ENCODE measurements at regions not wholly inside any gene's neighbourhood (a gene's known extent, or its start where the extent isn't known, plus 50 kb on each side); places are given as distances from the start of the nearest gene placed in this dataset.

DNA sequence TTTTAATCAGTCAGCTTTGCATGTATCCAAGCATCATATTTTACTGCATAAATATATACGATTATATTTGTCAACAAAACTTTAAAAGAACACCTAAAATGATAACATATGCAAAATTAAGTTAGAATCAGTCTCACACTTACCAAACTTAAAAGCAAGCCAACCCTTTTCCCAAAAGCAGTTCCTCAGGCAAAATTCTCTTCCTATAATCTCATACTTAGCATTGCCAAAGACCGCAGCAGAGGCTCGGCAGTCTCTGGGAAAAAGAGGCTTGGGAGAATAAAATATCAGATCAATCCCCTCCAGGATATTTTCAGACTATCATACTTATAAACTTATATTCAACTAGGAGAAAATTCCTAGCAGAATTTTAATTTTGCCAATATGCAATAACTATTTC lies 93.2 kb upstream of the RGS18 start:
- Histone ChIP-seq H3K27ac (ENCODE audit: insufficient read depth in 1 of 2, low read depth in 1 of 2, low read length in 2 of 2, poor library complexity in 1 of 2, severe bottlenecking in 2 of 2) (no peak overlapping the region), H3K36me3 (ENCODE audit: control insufficient read depth in 4 of 4, insufficient read depth in 4 of 4, low read length in 3 of 4) (no peaks in the 10 kb centered on the region), H3K4me3 (ENCODE audit: control insufficient read depth in 1 of 7, extremely low read depth in 1 of 7, insufficient read depth in 4 of 7, low read depth in 2 of 7, low read length in 6 of 7) (no peak overlapping the region), H3K27me3 (replicated peaks in 2 of 5; ENCODE audit: control insufficient read depth in 4 of 5, insufficient read depth in 5 of 5, low read length in 4 of 5) (no peaks in the 10 kb centered on the region), H3K4me1 (ENCODE audit: control extremely low read depth in 1 of 4, control insufficient read depth in 4 of 4, insufficient read depth in 4 of 4, low read length in 3 of 4) (peaks cover 0 to 12% (median 1%) of the 10 kb centered on the region in 4 experiments), H3K9me3 (ENCODE audit: control extremely low read depth in 1 of 5, control insufficient read depth in 4 of 5, insufficient read depth in 2 of 5, low read depth in 1 of 5, low read length in 4 of 5) (no peaks in the 10 kb centered on the region)
- WGBS (ENCODE audit: insufficient coverage): no CpG with 5 or more reads among the region's 3 CpGs
- CTCF ChIA-PET: no interaction called here
- no peak for DNase-seq
- POLR2A ChIA-PET: interaction anchor here (0.6 kb wide), 1 partner anchor 122 kb away, joined by 3 read pairs; no protein-coding TSS in a partner anchor

DNA sequence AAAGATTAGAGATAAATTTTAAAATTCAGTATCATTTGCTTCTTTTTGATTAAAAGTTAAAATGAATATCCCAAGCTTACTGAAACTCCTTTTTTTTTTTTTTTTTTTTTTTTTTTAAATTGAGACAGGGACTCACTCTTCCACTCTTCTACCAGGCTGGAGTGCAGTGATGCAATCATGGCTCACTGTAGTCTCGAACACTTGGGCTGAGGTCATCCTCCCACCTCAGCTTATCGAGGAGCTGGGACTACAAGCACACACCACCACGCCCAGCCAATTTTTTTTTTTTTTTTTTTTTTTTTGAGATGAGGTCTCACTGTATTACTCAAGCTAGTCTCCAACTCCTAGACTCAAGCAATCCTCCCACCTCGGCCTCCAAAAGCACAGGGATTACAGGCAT lies 92.1 kb upstream of the RGS18 start:
- CTCF ChIA-PET: interaction anchor here (0.7 kb wide), 1 partner anchor 10 kb away, joined by 3 read pairs; no protein-coding TSS in a partner anchor

DNA sequence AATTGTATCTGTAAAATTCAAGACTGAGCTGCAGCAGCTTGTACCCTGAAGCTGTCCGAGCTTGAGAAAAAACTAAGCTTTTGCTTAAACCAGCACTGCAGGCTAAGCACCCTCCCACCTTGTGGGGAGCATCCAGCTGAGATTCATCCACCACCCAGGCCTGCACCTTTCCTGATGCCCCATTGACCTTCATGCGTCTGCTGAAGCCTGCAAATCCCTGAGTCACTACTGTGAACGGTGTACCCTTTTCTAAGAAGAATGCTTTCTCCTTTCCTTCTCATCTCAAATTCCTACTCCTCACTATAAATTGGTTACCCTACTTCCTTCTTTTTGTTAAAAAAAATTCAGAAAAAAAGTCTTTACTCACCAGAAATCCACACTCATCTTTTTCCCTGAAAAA lies 90.9 kb upstream of the RGS18 start:
- no peaks in the 10 kb centered on the region for H3K27me3 ChIP-seq (replicated peaks in 2 of 5; ENCODE audit: control insufficient read depth in 4 of 5, insufficient read depth in 5 of 5, low read length in 4 of 5)
- no peak overlapping the region for H3K27ac ChIP-seq (ENCODE audit: insufficient read depth in 1 of 2, low read depth in 1 of 2, low read length in 2 of 2, poor library complexity in 1 of 2, severe bottlenecking in 2 of 2)
- H3K9me3 ChIP-seq (ENCODE audit: control extremely low read depth in 1 of 5, control insufficient read depth in 4 of 5, insufficient read depth in 2 of 5, low read depth in 1 of 5, low read length in 4 of 5): no peaks in the 10 kb centered on the region
- 71% methylated on average over 2 of the region's 3 CpGs for WGBS (ENCODE audit: insufficient coverage)
- ChIA-PET POLR2A (no interaction called here), CTCF (no interaction called here)
- no peaks in the 10 kb centered on the region for H3K36me3 ChIP-seq (ENCODE audit: control insufficient read depth in 4 of 4, insufficient read depth in 4 of 4, low read length in 3 of 4)
- no peak overlapping the region for H3K4me3 ChIP-seq (ENCODE audit: control insufficient read depth in 1 of 7, extremely low read depth in 1 of 7, insufficient read depth in 4 of 7, low read depth in 2 of 7, low read length in 6 of 7)
- peaks cover 0 to 16% (median 1%) of the 10 kb centered on the region in 4 experiments for H3K4me1 ChIP-seq (ENCODE audit: control extremely low read depth in 1 of 4, control insufficient read depth in 4 of 4, insufficient read depth in 4 of 4, low read length in 3 of 4)
- no peak for DNase-seq

More for the DNA sequence above, 92.1 kb upstream of the RGS18 start:
- no peak for DNase-seq
- peaks cover 0 to 16% (median 1%) of the 10 kb centered on the region in 4 experiments for H3K4me1 ChIP-seq (ENCODE audit: control extremely low read depth in 1 of 4, control insufficient read depth in 4 of 4, insufficient read depth in 4 of 4, low read length in 3 of 4)
- no peak overlapping the region for H3K27ac ChIP-seq (ENCODE audit: insufficient read depth in 1 of 2, low read depth in 1 of 2, low read length in 2 of 2, poor library complexity in 1 of 2, severe bottlenecking in 2 of 2)
- POLR2A ChIA-PET: no interaction called here
- no peak overlapping the region for H3K4me3 ChIP-seq (ENCODE audit: control insufficient read depth in 1 of 7, extremely low read depth in 1 of 7, insufficient read depth in 4 of 7, low read depth in 2 of 7, low read length in 6 of 7)
- no peaks in the 10 kb centered on the region for H3K27me3 ChIP-seq (replicated peaks in 2 of 5; ENCODE audit: control insufficient read depth in 4 of 5, insufficient read depth in 5 of 5, low read length in 4 of 5)
- WGBS (ENCODE audit: insufficient coverage): 100% methylated on average over 2 of the region's 4 CpGs
- no peaks in the 10 kb centered on the region for H3K36me3 ChIP-seq (ENCODE audit: control insufficient read depth in 4 of 4, insufficient read depth in 4 of 4, low read length in 3 of 4)
- no peaks in the 10 kb centered on the region for H3K9me3 ChIP-seq (ENCODE audit: control extremely low read depth in 1 of 5, control insufficient read depth in 4 of 5, insufficient read depth in 2 of 5, low read depth in 1 of 5, low read length in 4 of 5)

DNA sequence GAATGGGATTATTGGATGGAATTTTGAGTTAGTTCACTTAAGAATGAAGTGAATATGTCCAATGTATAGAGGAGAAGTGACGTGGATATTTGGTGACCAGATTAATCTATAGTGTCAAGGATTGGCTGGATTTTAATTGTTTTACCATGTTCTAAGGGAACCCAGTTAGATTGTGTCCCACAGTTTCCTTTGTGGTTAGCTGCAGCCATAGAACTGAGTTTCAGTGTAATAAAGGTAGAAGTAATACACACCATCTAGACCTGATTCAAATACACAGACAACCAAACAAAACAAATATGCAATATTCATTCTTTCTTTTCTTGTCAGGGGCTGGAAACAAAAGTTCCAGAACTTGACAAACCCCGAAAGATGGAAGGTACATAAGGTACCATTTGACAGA lies 88.0 kb upstream of the RGS18 start:
- no peaks in the 10 kb centered on the region for H3K27me3 ChIP-seq (replicated peaks in 2 of 5; ENCODE audit: control insufficient read depth in 4 of 5, insufficient read depth in 5 of 5, low read length in 4 of 5)
- no peaks in the 10 kb centered on the region for H3K36me3 ChIP-seq (ENCODE audit: control insufficient read depth in 4 of 4, insufficient read depth in 4 of 4, low read length in 3 of 4)
- H3K4me3 ChIP-seq (ENCODE audit: control insufficient read depth in 1 of 7, extremely low read depth in 1 of 7, insufficient read depth in 4 of 7, low read depth in 2 of 7, low read length in 6 of 7): no peak overlapping the region
- WGBS (ENCODE audit: insufficient coverage): no CpG with 5 or more reads among the region's 2 CpGs
- CTCF ChIA-PET: no interaction called here
- H3K4me1 ChIP-seq (ENCODE audit: control extremely low read depth in 1 of 4, control insufficient read depth in 4 of 4, insufficient read depth in 4 of 4, low read length in 3 of 4): peaks cover 0 to 16% (median 1%) of the 10 kb centered on the region in 4 experiments
- no peak overlapping the region for H3K27ac ChIP-seq (ENCODE audit: insufficient read depth in 1 of 2, low read depth in 1 of 2, low read length in 2 of 2, poor library complexity in 1 of 2, severe bottlenecking in 2 of 2)
- DNase-seq: peak in 1 of 3 donors; percentile 13
- H3K9me3 ChIP-seq (ENCODE audit: control extremely low read depth in 1 of 5, control insufficient read depth in 4 of 5, insufficient read depth in 2 of 5, low read depth in 1 of 5, low read length in 4 of 5): no peaks in the 10 kb centered on the region
- POLR2A ChIA-PET: no interaction called here

DNA sequence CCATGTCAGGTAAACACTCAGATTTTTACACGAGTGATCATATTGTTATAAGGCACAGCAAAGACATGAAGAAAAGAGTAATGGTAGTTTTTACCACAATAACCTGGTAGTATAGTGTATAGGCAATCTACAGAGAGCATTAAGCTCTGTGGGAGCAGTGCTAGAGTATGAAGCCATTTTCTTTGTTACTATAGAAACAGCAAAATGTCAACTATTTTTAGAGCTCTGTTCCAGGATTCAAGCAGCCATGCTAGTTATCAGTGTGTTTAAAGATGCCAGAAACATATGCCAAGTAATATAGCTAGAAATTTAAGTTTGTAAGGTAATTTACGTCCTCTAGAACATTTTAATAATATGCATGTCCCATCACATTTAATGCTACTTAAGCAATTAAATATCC lies 77.6 kb upstream of the RGS18 start:
- WGBS (ENCODE audit: insufficient coverage): no CpG with 5 or more reads among the region's 2 CpGs
- Histone ChIP-seq H3K27ac (ENCODE audit: insufficient read depth in 1 of 2, low read depth in 1 of 2, low read length in 2 of 2, poor library complexity in 1 of 2, severe bottlenecking in 2 of 2) (no peak overlapping the region), H3K27me3 (replicated peaks in 2 of 5; ENCODE audit: control insufficient read depth in 4 of 5, insufficient read depth in 5 of 5, low read length in 4 of 5) (no peaks in the 10 kb centered on the region), H3K36me3 (ENCODE audit: control insufficient read depth in 4 of 4, insufficient read depth in 4 of 4, low read length in 3 of 4) (no peaks in the 10 kb centered on the region), H3K4me1 (ENCODE audit: control extremely low read depth in 1 of 4, control insufficient read depth in 4 of 4, insufficient read depth in 4 of 4, low read length in 3 of 4) (no peaks in the 10 kb centered on the region), H3K4me3 (ENCODE audit: control insufficient read depth in 1 of 7, extremely low read depth in 1 of 7, insufficient read depth in 4 of 7, low read depth in 2 of 7, low read length in 6 of 7) (no peak overlapping the region), H3K9me3 (ENCODE audit: control extremely low read depth in 1 of 5, control insufficient read depth in 4 of 5, insufficient read depth in 2 of 5, low read depth in 1 of 5, low read length in 4 of 5) (no peaks in the 10 kb centered on the region)
- POLR2A ChIA-PET: no interaction called here
- no peak for DNase-seq
- CTCF ChIA-PET: interaction anchor here (0.7 kb wide), 1 partner anchor 82 kb away, joined by 4 read pairs; no protein-coding TSS in a partner anchor

DNA sequence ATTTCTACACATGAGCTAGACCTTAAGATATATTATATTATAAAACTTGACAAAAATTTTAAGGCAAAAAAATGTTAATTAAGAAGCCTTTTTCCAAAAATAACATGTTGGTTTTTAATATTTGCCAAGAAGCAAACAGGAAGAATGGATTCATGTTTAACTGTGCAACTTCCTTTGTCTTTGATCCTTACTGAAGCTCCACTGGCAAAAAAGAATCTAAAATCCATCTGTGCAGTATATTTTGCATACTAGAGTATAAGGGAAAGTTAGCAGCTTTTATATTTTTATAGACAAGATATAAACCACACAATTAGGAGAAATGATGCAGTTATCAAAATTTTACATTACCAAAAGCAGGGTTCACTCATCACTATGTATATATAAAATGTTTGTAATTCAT lies 76.9 kb upstream of the RGS18 start:
- no peaks in the 10 kb centered on the region for H3K27me3 ChIP-seq (replicated peaks in 2 of 5; ENCODE audit: control insufficient read depth in 4 of 5, insufficient read depth in 5 of 5, low read length in 4 of 5)
- ChIA-PET CTCF (no interaction called here), POLR2A (no interaction called here)
- no peak for DNase-seq
- no peak overlapping the region for H3K4me3 ChIP-seq (ENCODE audit: control insufficient read depth in 1 of 7, extremely low read depth in 1 of 7, insufficient read depth in 4 of 7, low read depth in 2 of 7, low read length in 6 of 7)
- H3K4me1 ChIP-seq (ENCODE audit: control extremely low read depth in 1 of 4, control insufficient read depth in 4 of 4, insufficient read depth in 4 of 4, low read length in 3 of 4): no peaks in the 10 kb centered on the region
- no peak overlapping the region for H3K27ac ChIP-seq (ENCODE audit: insufficient read depth in 1 of 2, low read depth in 1 of 2, low read length in 2 of 2, poor library complexity in 1 of 2, severe bottlenecking in 2 of 2)
- no peaks in the 10 kb centered on the region for H3K9me3 ChIP-seq (ENCODE audit: control extremely low read depth in 1 of 5, control insufficient read depth in 4 of 5, insufficient read depth in 2 of 5, low read depth in 1 of 5, low read length in 4 of 5)
- H3K36me3 ChIP-seq (ENCODE audit: control insufficient read depth in 4 of 4, insufficient read depth in 4 of 4, low read length in 3 of 4): no peaks in the 10 kb centered on the region

DNA sequence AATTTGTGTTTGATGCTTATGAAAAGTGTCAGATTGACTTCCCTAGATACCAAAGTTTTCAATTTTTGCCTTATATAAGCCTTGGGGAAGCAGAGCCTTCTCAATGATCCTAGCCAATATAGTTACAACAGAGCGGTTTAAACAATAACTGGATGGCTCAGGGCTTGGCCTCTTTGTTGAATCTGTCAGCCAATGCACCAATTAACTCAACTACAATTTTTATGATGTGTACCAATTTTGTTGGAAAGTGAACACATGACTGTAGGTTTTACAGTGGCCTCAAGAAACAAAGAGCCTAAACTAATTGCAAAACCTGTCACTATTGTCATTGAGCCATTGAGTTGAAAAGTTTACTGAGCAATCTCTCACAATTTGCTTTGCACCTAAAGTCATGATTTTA lies 71.6 kb upstream of the RGS18 start:
- POLR2A ChIA-PET: no interaction called here
- no peaks in the 10 kb centered on the region for H3K27me3 ChIP-seq (replicated peaks in 2 of 5; ENCODE audit: control insufficient read depth in 4 of 5, insufficient read depth in 5 of 5, low read length in 4 of 5)
- CTCF ChIA-PET: no interaction called here
- no peak overlapping the region for H3K4me3 ChIP-seq (ENCODE audit: control insufficient read depth in 1 of 7, extremely low read depth in 1 of 7, insufficient read depth in 4 of 7, low read depth in 2 of 7, low read length in 6 of 7)
- H3K36me3 ChIP-seq (ENCODE audit: control insufficient read depth in 4 of 4, insufficient read depth in 4 of 4, low read length in 3 of 4): no peaks in the 10 kb centered on the region
- no peaks in the 10 kb centered on the region for H3K4me1 ChIP-seq (ENCODE audit: control extremely low read depth in 1 of 4, control insufficient read depth in 4 of 4, insufficient read depth in 4 of 4, low read length in 3 of 4)
- no peak for DNase-seq
- no peak overlapping the region for H3K27ac ChIP-seq (ENCODE audit: insufficient read depth in 1 of 2, low read depth in 1 of 2, low read length in 2 of 2, poor library complexity in 1 of 2, severe bottlenecking in 2 of 2)
- no CpG with 5 or more reads among the region's 1 CpG for WGBS (ENCODE audit: insufficient coverage)
- no peaks in the 10 kb centered on the region for H3K9me3 ChIP-seq (ENCODE audit: control extremely low read depth in 1 of 5, control insufficient read depth in 4 of 5, insufficient read depth in 2 of 5, low read depth in 1 of 5, low read length in 4 of 5)
